Karpas-422 (cell line): ENCODE measurements at regions not wholly inside any gene's neighbourhood (a gene's known extent, or its start where the extent isn't known, plus 50 kb on each side); places are given as distances from the start of the nearest gene placed in this dataset.

Experiments
- DNase-seq: peaks from one replicate; pipeline ENCODE4 v3.0.0-alpha.2; 2015
- H2AFZ ChIP-seq: fragments of 200-600 bp; sonication (generic); 2 replicates; pipeline ENCODE4 v1.6.1; 2014; ENCODE audit warnings: antibody characterized with exemption, low read length, mixed read lengths
- H3K27ac ChIP-seq: fragments of 200-600 bp; sonication (generic); 2 replicates; pipeline ENCODE4 v1.5.1; 2014; ENCODE audit warnings: mild to moderate bottlenecking, low read length, moderate library complexity
- H3K27me3 ChIP-seq: fragments of 200-600 bp; sonication (generic); 2 replicates; pipeline ENCODE4 v1.6.1; 2014; ENCODE audit warnings: low read length, mixed read lengths
- H3K36me3 ChIP-seq: fragments of 200-600 bp; sonication (generic); 2 replicates; pipeline ENCODE4 v1.6.1; 2014; ENCODE audit warnings: low read length, mixed read lengths; ENCODE audit not compliant: insufficient read depth
- H3K4me1 ChIP-seq: fragments of 200-600 bp; sonication (generic); 2 replicates; pipeline ENCODE4 v1.6.1; 2014; ENCODE audit warnings: mild to moderate bottlenecking, low read length, mixed read lengths
- H3K4me2 ChIP-seq: fragments of 200-600 bp; sonication (generic); 2 replicates; pipeline ENCODE4 v1.6.1; 2014; ENCODE audit warnings: low read length, low read depth, mild to moderate bottlenecking; ENCODE audit not compliant: poor library complexity, severe bottlenecking
- H3K4me3 ChIP-seq: fragments of 200-600 bp; sonication (generic); 2 replicates; pipeline ENCODE4 v1.5.1; 2014; ENCODE audit warnings: mild to moderate bottlenecking, antibody characterized with exemption, low read length, mixed read lengths
- H3K79me2 ChIP-seq: fragments of 200-600 bp; sonication (generic); 2 replicates; pipeline ENCODE4 v1.6.1; 2014; ENCODE audit warnings: mild to moderate bottlenecking, low read length, mixed read lengths
- H3K9ac ChIP-seq: fragments of 200-600 bp; sonication (generic); 2 replicates; pipeline ENCODE4 v1.6.0; 2014; ENCODE audit warnings: low read length
- H3K9me2 ChIP-seq: fragments of 200-600 bp; sonication (generic), shearing (Covaris generic); replicated peaks from 2 replicates; pipeline ENCODE4 v1.6.0; 2014; ENCODE audit warnings: mild to moderate bottlenecking, low read length, moderate library complexity; ENCODE audit not compliant: insufficient read depth
- H3K9me3 ChIP-seq: fragments of 300-700, 200-600 bp; sonication (generic); 2 replicates; pipeline ENCODE4 v1.6.1; 2014; ENCODE audit warnings: low read length, mixed read lengths
- H4K20me1 ChIP-seq: fragments of 200-600 bp; sonication (generic); 2 replicates; pipeline ENCODE4 v1.6.1; 2014; ENCODE audit warnings: mild to moderate bottlenecking, antibody characterized with exemption, low read length, low read depth; ENCODE audit not compliant: insufficient read depth

GRCh38 chr15:72940229-72940622 is 112.0 kb upstream of the NEO1 start:
- Histone ChIP-seq H3K27me3 (no peaks in the 10 kb centered on the region), H3K4me1 (no peaks in the 10 kb centered on the region), H2AFZ (no peak overlapping the region), H3K27ac (no peak overlapping the region), H3K9me2 (no peaks in the 10 kb centered on the region), H4K20me1 (no peaks in the 10 kb centered on the region), H3K9ac (no peak overlapping the region), H3K4me3 (no peak overlapping the region), H3K4me2 (no peak overlapping the region), H3K79me2 (no peaks in the 10 kb centered on the region), H3K36me3 (no peaks in the 10 kb centered on the region), H3K9me3 (no peaks in the 10 kb centered on the region)
- no peak for DNase-seq

GRCh38 chr15:72939514-72940228 is 112.6 kb upstream of the NEO1 start:
- no peak for DNase-seq
- no peaks in the 10 kb centered on the region for H4K20me1 ChIP-seq
- no peaks in the 10 kb centered on the region for H3K4me1 ChIP-seq
- H3K27ac ChIP-seq, result no peak overlapping the region
- no peak overlapping the region for H3K4me2 ChIP-seq
- no peaks in the 10 kb centered on the region for H3K9me3 ChIP-seq
- H3K9me2 ChIP-seq, result no peaks in the 10 kb centered on the region
- H3K9ac ChIP-seq, result no peak overlapping the region
- H2AFZ ChIP-seq, result no peak overlapping the region
- no peaks in the 10 kb centered on the region for H3K79me2 ChIP-seq
- H3K36me3 ChIP-seq, result no peaks in the 10 kb centered on the region
- no peak overlapping the region for H3K4me3 ChIP-seq
- no peaks in the 10 kb centered on the region for H3K27me3 ChIP-seq

GRCh38 chr15:72936691-72937679 is 115.3 kb upstream of the NEO1 start:
- no peak overlapping the region for H3K4me2 ChIP-seq
- H3K79me2 ChIP-seq, result no peaks in the 10 kb centered on the region
- H3K27me3 ChIP-seq, result no peaks in the 10 kb centered on the region

DNA sequence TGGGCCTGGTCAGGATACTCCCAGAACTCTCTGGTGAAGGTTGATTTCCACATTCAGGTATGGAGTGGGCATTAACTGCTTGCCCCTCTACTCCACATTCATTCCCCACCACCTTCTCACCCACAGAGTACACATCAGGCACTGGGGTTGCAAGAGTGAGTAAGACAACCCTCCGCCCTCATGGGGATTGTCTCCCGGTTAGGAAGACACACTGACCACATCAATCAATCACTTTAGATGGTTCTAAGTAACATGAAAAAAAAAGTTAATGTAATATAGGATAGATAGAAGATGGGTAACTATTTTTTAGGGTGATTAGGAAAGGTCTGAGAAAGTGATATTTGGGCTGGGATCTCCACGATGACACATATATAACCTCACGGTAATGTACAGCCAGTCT is 116.0 kb upstream of the NEO1 start:
- Histone ChIP-seq H3K4me1 (no peaks in the 10 kb centered on the region), H3K27ac (no peak overlapping the region), H3K4me3 (no peak overlapping the region), H3K9me2 (no peaks in the 10 kb centered on the region), H2AFZ (no peak overlapping the region), H3K9me3 (no peaks in the 10 kb centered on the region), H3K9ac (no peak overlapping the region), H3K79me2 (no peaks in the 10 kb centered on the region), H3K36me3 (no peaks in the 10 kb centered on the region), H4K20me1 (no peaks in the 10 kb centered on the region), H3K4me2 (no peak overlapping the region), H3K27me3 (no peaks in the 10 kb centered on the region)
- no peak for DNase-seq

More at GRCh38 chr15:72936691-72937679, 115.3 kb upstream of the NEO1 start:
- Histone ChIP-seq H3K9me2 (no peaks in the 10 kb centered on the region), H3K9ac (no peak overlapping the region), H2AFZ (no peak overlapping the region), H3K4me1 (no peaks in the 10 kb centered on the region), H3K36me3 (no peaks in the 10 kb centered on the region), H4K20me1 (no peaks in the 10 kb centered on the region), H3K9me3 (no peaks in the 10 kb centered on the region), H3K4me3 (no peak overlapping the region), H3K27ac (no peak overlapping the region)
- DNase-seq, result no peak

DNA sequence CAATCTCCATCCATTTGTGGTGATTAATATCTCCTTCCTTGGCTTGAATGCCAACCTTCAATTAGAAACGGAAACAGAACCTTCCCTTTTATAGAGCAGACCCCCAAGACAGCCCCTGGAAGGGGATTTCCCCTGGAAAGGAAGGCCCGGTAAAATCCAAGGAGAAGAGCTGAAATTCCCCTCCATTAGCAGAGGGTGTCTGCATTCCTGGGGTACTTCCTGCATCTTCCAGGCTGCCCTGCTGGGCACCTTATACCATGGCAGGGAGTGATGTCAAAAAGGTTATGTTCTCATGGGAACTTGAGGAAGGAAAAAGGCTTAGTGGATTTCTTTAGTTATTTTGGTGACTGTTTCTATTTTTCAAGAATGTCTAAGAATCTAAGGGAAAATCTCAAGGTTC is 116.7 kb upstream of the NEO1 start:
- Histone ChIP-seq H3K4me3 (no peak overlapping the region), H3K27me3 (no peaks in the 10 kb centered on the region), H3K27ac (no peak overlapping the region), H4K20me1 (no peaks in the 10 kb centered on the region), H2AFZ (no peak overlapping the region), H3K79me2 (no peaks in the 10 kb centered on the region), H3K9me2 (no peaks in the 10 kb centered on the region), H3K9me3 (no peaks in the 10 kb centered on the region), H3K9ac (no peak overlapping the region), H3K4me1 (no peaks in the 10 kb centered on the region), H3K36me3 (no peaks in the 10 kb centered on the region), H3K4me2 (no peak overlapping the region)
- DNase-seq, result no peak

- DNase-seq, result no peak
- Histone ChIP-seq H3K36me3 (no peaks in the 10 kb centered on the region), H3K9ac (no peak overlapping the region), H3K27me3 (no peaks in the 10 kb centered on the region), H3K4me2 (no peak overlapping the region), H3K4me3 (no peak overlapping the region), H3K79me2 (no peaks in the 10 kb centered on the region), H3K27ac (no peak overlapping the region), H4K20me1 (no peaks in the 10 kb centered on the region), H3K9me3 (no peaks in the 10 kb centered on the region), H3K9me2 (no peaks in the 10 kb centered on the region), H3K4me1 (no peaks in the 10 kb centered on the region), H2AFZ (no peak overlapping the region)
These were observed 117.3 kb upstream of the NEO1 start for GRCh38 chr15:72934921-72935320.

- H3K79me2 ChIP-seq, result no peaks in the 10 kb centered on the region
- H3K4me1 ChIP-seq, result no peaks in the 10 kb centered on the region
- H4K20me1 ChIP-seq, result no peaks in the 10 kb centered on the region
- H3K36me3 ChIP-seq, result no peaks in the 10 kb centered on the region
- H3K4me2 ChIP-seq, result no peak overlapping the region
- H3K9me3 ChIP-seq, result no peaks in the 10 kb centered on the region
- H2AFZ ChIP-seq, result no peak overlapping the region
- no peak for DNase-seq
- H3K9ac ChIP-seq, result no peak overlapping the region
- no peak overlapping the region for H3K4me3 ChIP-seq
- no peak overlapping the region for H3K27ac ChIP-seq
- H3K9me2 ChIP-seq, result no peaks in the 10 kb centered on the region
- no peaks in the 10 kb centered on the region for H3K27me3 ChIP-seq
These were observed 118.3 kb upstream of the NEO1 start for GRCh38 chr15:72933976-72934375.

GRCh38 chr15:72932472-72932871 is 119.8 kb upstream of the NEO1 start:
- Histone ChIP-seq H3K27ac (no peak overlapping the region), H3K79me2 (no peaks in the 10 kb centered on the region), H3K36me3 (no peaks in the 10 kb centered on the region), H4K20me1 (no peaks in the 10 kb centered on the region), H3K4me3 (no peak overlapping the region), H3K4me2 (no peak overlapping the region), H3K4me1 (no peaks in the 10 kb centered on the region), H2AFZ (no peak overlapping the region), H3K9me3 (no peaks in the 10 kb centered on the region), H3K9ac (no peak overlapping the region), H3K9me2 (no peaks in the 10 kb centered on the region), H3K27me3 (no peaks in the 10 kb centered on the region)
- no peak for DNase-seq
